Right renal pelvis (tissue), 4 donors: ENCODE measurements at regions not wholly inside any gene's neighbourhood (a gene's known extent, or its start where the extent isn't known, plus 50 kb on each side); places are given as distances from the start of the nearest gene placed in this dataset.
"Not testable (repeated sequence)": the region's sequence is repeated elsewhere in the genome, so short reads cannot be mapped to it uniquely, and the experiment has no call there.

Experiments used
- DNase-seq, 4 donors: peaks; one replicate each; pipeline ENCODE4 v3.0.0-alpha.2; 2013; ENCODE audit warnings: low read depth in 4 of 4, low spot score in 3 of 4, missing footprints in 1 of 4

DNA sequence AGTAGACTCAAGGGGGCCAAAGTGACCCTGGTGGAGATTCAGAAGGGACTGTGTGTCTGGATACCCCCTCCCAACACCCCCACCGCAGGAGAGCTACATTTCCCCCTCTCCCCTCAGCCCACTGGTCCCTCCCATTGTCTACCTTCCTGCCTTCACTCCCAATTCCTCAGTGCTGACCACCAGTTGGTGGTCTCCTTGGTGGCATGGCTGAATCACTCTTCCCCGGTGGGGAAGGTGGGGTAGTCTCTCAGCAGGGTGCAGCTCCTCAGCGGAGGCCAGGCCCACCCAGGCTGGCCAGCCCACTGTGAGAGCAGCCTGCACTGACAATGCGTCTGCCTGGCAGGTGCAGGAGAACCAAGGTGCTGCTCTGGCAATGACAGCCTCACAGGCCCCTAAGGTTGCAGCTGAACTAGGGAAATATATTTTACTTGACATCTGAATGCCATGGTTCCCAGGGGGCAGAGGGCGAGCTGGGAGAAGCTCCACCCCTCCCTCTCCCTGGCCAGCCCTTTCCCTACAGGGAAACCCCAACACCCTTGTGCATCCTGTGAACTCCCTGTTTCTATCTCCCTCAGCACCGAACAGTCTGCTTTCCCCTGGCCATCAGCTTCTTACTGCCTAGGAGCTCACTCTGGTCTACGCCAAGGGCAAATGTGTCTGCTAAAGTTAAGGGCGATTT, 62.6 kb upstream of the PAX8 start:
- DNase-seq, result no peak

DNA sequence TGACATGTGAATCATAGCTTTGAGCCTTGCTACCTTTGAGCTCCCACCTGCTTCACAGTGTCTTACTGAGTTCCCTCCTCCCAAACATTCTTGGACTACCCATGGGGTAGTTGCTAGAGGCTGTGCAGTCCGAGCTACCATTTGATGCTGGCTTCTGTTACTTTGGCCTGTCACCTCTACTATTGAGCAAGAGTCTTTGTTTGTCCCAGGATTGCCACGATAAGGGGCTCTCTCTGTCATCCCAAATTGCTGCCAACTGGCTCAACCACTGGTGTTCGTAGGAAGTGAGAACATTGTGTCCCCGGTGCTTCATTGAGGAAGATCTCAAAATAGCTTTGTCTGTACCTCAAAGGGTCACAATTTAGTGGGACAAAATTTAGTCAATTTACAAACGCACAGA, 59.1 kb upstream of the PAX8 start:
- no peak for DNase-seq

DNA sequence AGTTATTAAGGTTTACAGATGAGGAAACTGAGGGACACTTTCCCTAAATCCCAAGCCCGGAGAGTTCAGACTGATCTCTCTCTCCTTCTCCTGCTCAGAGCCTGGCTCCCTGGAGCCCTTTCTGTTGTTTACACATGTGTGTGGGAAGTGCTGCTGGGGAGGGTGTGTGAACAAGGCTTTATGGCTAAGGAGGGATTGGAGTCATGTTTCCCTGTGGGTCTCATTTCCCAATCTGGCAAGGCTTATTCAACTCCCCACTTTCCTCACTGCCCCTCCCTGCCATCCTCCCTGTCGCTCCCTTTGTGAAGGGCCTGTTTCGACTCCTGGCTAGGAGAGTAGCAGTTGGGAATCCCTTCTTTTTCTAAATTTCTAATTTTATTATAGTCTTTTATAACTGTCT, 57.3 kb upstream of the PAX8 start:
- not testable (repeated sequence) for DNase-seq

DNA sequence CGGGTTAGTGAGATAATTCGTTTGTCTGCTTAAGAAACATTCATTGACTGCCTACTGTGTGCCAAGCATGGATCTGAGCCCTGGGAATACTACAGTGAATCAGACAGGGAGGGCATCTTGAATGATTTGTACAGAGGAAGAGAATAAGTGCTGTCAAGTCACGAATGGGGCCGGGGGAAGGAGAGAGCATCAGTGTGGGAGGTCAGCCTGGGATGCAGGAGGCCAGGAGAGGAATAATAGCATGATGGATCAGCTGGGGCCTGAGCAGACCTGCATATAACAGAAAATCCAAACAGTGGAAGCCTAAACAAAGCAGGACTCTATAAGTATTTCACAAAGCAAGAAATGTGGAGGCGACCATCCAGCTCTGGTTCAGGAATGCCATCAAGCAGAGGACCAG, 55.4 kb upstream of the PAX8 start:
- no peak for DNase-seq

DNA sequence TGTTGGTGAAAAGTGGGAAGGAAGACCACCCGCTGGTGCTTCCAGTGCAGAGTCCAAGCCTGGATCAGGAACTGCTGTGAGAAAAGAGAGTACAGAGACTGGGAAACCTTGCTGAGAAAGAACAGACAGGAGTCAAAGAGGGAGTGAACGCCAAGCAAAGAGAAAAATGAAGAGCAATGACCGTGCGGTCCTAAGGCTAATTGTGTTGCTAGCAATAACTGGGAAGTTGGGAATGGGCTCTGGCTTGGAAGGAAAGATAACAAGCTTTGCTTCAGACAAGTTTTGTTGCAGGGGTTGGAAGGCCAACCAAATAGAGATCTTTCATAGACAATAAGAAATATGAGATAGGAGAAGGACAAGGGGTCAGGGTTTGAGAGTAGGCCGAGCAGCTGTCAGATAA, 55.0 kb upstream of the PAX8 start:
- DNase-seq, result not testable (repeated sequence)

DNA sequence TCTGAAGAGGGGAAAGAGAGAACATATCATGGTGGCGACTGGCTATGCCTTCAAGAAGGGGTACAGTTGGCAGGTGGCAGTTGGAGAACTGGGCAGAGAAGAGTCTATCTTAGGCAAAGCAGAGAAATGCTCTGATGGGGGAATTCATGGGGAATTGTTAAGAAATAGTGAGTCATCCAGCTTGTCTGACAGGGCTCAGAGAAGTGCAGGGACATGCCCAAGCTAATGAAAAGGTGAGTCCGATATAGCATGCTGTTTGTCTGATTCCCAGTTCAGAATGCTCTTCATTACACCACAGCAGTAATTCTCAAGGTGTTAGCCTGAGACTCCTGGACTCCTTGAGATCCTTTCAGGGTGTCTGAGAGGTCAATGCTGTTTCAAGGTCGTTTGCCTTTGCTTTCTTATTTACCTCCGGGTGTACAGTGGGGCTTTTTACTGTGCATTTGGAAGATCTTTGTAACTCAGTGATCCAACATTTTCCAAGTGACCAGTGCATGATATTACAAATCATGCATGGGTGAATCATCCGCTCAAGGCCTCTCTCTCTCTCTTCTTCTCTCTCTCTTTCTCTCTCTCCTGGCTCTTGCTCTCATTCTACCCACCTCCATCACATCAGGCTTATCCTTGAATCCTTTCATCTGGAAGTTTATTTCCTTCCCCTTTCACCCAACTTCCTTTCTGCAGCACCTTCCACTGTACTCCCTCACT, 51.5 kb upstream of the PAX8 start:
- DNase-seq, result not testable (repeated sequence)

DNA sequence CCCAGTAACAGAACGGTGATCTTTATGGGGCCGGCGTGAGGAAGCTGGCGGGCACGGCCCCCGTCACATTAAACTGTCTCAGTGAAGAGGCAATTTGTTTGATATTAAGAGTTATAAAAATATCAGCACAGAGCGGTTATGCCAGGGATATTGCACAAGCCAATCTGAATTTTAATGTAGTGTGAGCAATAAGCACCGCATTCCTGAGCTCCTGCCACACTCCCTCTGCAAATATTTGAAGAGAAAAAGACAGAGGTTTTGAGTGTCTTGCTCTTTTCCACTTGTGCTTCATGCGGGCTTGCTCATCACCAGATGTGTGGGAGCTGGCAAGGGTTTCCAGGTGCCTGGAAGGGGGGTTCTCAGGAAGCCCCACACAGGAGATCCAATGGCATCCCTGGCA, 50.3 kb upstream of the PAX8 start:
- not testable (repeated sequence) for DNase-seq

DNA sequence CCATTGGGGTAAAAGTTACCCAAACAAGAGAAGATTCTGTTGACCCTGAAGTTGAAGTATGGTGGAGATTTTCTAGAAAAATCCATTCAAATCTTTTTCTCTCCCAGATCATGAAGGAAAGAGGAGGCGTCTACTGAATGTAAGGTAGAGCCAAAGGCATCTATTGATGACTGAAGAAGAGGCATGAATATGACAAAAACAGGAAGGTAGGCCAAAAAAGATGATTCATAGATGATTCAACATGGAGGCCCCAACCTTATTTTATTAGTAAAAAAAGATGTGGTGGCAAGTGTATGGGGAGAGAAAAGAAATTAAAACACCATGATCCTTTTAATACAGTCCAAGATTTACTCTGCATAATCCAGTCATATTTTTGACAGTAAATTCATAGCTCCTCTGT, 49.9 kb upstream of the PAX8 start:
- not testable (repeated sequence) for DNase-seq
